ENCODE measurements at regions not wholly inside any gene's neighbourhood (a gene's known extent, or its start where the extent isn't known, plus 50 kb on each side); places are given as distances from the start of the nearest gene placed in this dataset.

DNA sequence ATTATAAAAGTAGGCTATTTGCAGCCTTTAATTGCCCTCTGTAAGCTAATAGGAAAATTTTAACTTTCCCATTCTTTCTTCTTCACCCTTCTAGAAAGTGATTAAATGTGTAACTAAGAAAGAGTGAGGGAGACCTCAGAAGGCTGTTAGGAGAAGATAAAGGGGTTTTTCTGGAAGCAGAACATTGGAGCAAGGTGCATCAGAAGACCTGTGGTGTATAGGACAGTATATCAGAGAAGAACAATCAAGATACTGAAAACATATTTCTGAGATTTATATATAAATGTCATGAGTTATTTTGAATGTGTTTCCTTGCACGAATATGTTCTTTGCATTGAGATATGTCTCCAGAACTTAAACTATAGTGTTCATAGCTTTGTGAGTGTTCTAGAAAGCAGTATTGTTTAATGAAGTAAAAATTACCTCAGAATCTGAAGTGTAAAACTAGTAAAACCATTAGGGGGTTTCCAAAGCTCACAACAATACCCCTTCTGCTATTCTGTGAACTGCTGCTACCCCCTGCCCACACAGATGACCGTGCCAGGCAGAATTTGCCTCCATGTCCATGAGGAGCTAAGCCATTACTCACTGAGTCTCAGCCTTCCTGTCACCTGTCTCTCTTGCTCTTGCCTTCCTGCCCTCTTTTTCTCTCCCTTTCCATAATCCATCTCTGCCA lies 537.9 kb downstream of the EPHA4 start:
- Mint-ChIP-seq H3K27me3 (no peaks in the 10 kb centered on the region), H3K36me3 (no peaks in the 10 kb centered on the region), H3K27ac (no peak overlapping the region), H3K4me3 (no peak overlapping the region), H3K4me1 (ENCODE audit: unreplicated experiment) (peaks cover 4% of the 10 kb centered on the region), H3K9me3 (no peaks in the 10 kb centered on the region)
- TF ChIP-seq, protein P1, sequence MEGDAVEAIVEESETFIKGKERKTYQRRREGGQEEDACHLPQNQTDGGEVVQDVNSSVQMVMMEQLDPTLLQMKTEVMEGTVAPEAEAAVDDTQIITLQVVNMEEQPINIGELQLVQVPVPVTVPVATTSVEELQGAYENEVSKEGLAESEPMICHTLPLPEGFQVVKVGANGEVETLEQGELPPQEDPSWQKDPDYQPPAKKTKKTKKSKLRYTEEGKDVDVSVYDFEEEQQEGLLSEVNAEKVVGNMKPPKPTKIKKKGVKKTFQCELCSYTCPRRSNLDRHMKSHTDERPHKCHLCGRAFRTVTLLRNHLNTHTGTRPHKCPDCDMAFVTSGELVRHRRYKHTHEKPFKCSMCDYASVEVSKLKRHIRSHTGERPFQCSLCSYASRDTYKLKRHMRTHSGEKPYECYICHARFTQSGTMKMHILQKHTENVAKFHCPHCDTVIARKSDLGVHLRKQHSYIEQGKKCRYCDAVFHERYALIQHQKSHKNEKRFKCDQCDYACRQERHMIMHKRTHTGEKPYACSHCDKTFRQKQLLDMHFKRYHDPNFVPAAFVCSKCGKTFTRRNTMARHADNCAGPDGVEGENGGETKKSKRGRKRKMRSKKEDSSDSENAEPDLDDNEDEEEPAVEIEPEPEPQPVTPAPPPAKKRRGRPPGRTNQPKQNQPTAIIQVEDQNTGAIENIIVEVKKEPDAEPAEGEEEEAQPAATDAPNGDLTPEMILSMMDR (conservative IDR thresholded peaks at IDR 0.05): no peak
- DNase-seq (ENCODE audit: extremely low spot score, unreplicated experiment): no peak

DNA sequence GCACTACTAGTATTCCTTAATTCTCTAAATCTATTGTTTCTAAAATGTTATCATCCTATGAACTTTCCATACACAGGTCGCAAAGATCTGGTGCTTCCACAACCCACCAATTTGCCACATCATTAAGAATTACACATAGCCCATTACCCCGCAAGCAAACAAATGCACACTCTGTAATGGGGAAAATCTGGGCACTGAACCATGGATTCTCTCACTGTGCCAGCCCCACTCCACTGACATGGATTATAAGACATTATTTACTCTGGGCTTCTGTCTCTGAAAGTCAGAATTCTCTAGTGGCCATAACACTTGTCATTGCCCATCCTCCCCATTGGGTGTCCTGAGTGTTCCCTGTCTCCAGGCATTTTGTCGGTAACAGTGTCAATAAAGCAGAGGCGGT lies 537.1 kb downstream of the EPHA4 start:
- no peaks in the 10 kb centered on the region for H3K9me3 Mint-ChIP-seq
- TF ChIP-seq, protein P1 (conservative IDR thresholded peaks at IDR 0.05): no peak

DNA sequence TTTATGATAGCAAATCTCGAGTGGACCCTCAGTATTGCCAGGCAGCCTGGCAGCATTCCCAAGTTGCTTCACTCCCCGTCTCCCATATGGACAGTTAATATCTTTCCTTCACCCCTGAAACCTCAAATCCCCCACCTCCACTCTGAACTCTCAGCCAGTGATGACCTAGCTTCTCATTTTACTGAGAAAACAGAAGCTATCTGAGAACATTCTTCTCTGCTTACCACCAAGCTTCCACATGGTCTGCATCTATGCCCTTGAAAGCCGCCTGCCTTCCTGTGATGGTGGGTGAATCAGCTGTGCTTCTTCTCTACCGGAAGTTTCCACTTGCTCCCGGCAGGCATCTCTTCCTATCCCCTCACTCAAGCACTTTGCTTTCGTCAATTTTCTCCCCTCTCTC lies 529.2 kb downstream of the EPHA4 start:
- TF ChIP-seq, protein P1 (conservative IDR thresholded peaks at IDR 0.05): no peak
- no peaks in the 10 kb centered on the region for H3K9me3 Mint-ChIP-seq
- no peak for DNase-seq (ENCODE audit: extremely low spot score, unreplicated experiment)
- H3K4me3 Mint-ChIP-seq: no peak overlapping the region
- peaks cover 4% of the 10 kb centered on the region for H3K27me3 Mint-ChIP-seq
- no peaks in the 10 kb centered on the region for H3K4me1 Mint-ChIP-seq (ENCODE audit: unreplicated experiment)
- H3K36me3 Mint-ChIP-seq: no peaks in the 10 kb centered on the region
- H3K27ac Mint-ChIP-seq: no peak overlapping the region

More for the DNA sequence above, 537.1 kb downstream of the EPHA4 start:
- Mint-ChIP-seq H3K36me3 (no peaks in the 10 kb centered on the region), H3K27me3 (no peaks in the 10 kb centered on the region), H3K4me3 (no peak overlapping the region), H3K4me1 (ENCODE audit: unreplicated experiment) (no peaks in the 10 kb centered on the region), H3K27ac (no peak overlapping the region)
- DNase-seq (ENCODE audit: extremely low spot score, unreplicated experiment): no peak

DNA sequence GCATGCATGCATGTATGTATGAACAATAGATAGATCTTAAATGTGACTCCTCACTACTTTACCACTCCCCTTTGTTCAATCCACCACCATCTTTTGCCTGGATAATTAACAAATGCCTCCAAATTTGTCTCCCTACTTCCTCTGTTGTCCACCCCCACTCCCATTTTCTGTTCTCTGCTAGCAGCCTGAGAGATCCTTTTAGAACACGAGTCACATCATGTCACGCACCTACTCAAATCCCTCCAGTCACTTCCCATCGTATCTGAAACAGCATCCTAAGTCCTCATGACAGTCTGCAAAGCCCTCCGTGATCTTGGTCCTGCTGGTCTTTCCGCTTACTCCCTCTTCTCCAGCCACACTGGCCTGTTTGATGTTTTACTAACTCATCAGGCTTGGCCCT lies 527.3 kb downstream of the EPHA4 start:
- no peak overlapping the region for H3K27ac Mint-ChIP-seq
- TF ChIP-seq, protein P1 (conservative IDR thresholded peaks at IDR 0.05): no peak
- H3K4me1 Mint-ChIP-seq (ENCODE audit: unreplicated experiment): no peaks in the 10 kb centered on the region
- H3K36me3 Mint-ChIP-seq: no peaks in the 10 kb centered on the region
- H3K27me3 Mint-ChIP-seq: peaks cover 4% of the 10 kb centered on the region
- H3K9me3 Mint-ChIP-seq: no peaks in the 10 kb centered on the region
- no peak overlapping the region for H3K4me3 Mint-ChIP-seq
- DNase-seq (ENCODE audit: extremely low spot score, unreplicated experiment): no peak

DNA sequence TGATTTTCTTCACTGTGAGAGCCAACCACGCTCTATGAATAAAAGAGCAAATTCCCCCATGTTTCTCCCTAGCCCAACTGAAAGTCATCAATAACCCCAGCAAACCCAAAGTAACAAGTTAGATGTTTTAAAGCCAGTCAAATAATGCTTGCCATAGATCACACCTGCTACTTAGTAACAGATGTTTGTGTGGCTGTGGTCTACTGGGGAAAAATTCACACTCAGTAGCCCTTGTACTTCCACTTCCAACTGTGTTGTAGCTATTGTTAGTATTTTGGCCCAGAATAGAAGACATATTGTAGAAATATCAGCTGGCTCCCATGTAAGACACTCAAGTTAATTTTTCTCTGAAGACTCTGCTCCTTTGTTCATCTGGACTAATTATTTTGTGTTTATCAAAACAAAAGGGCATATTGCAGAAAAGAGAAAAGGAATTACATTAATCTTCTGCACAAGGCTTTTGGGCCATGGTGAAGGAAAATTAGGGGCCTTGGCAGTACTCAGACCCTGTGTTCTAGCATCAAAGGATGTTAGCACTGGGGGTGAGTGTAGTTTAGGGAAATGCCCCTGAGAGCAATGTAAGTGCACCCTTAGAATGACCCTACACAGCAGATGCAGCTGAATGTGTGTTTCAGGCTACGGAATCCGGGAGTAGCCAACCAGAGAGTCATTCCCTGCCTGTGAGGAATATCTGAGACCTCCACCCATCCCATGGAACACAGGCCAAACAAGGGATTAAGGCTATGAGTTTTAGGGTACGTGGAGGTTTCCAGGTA lies 521.9 kb downstream of the EPHA4 start:
- Mint-ChIP-seq H3K36me3 (no peaks in the 10 kb centered on the region), H3K27me3 (peaks cover 9% of the 10 kb centered on the region), H3K27ac (no peak overlapping the region), H3K9me3 (no peaks in the 10 kb centered on the region), H3K4me3 (no peak overlapping the region), H3K4me1 (ENCODE audit: unreplicated experiment) (no peaks in the 10 kb centered on the region)
- no peak for DNase-seq (ENCODE audit: extremely low spot score, unreplicated experiment)
- TF ChIP-seq, protein P1 (conservative IDR thresholded peaks at IDR 0.05): no peak
